IPS-18a (cell line): ENCODE measurements at regions not wholly inside any gene's neighbourhood (a gene's known extent, or its start where the extent isn't known, plus 50 kb on each side); places are given as distances from the start of the nearest gene placed in this dataset.
"Not testable (repeated sequence)": the region's sequence is repeated elsewhere in the genome, so short reads cannot be mapped to it uniquely, and the experiment has no call there.

Experiments used
- H3K27ac ChIP-seq: one replicate; pipeline ENCODE4 v1.5.1; 2013; ENCODE audit warnings: low read length
- H3K27me3 ChIP-seq: one replicate; pipeline ENCODE4 v1.6.1; 2013; ENCODE audit warnings: mild to moderate bottlenecking, low read length; ENCODE audit not compliant: control insufficient read depth, insufficient read depth
- H3K36me3 ChIP-seq: one replicate; pipeline ENCODE4 v1.6.1; 2013; ENCODE audit warnings: low read depth, low read length; ENCODE audit not compliant: control insufficient read depth
- H3K4me1 ChIP-seq: one replicate; pipeline ENCODE4 v1.6.1; 2013; ENCODE audit warnings: low read depth, low read length; ENCODE audit not compliant: control insufficient read depth
- H3K4me3 ChIP-seq: one replicate; pipeline ENCODE4 v1.5.1; 2013; ENCODE audit warnings: low read length
- H3K9ac ChIP-seq: one replicate; pipeline ENCODE4 v1.6.1; 2013; ENCODE audit warnings: mild to moderate bottlenecking, low read length, moderate library complexity
- H3K9me3 ChIP-seq: one replicate; pipeline ENCODE4 v1.6.1; 2013; ENCODE audit warnings: low read depth, low read length; ENCODE audit not compliant: control insufficient read depth

DNA sequence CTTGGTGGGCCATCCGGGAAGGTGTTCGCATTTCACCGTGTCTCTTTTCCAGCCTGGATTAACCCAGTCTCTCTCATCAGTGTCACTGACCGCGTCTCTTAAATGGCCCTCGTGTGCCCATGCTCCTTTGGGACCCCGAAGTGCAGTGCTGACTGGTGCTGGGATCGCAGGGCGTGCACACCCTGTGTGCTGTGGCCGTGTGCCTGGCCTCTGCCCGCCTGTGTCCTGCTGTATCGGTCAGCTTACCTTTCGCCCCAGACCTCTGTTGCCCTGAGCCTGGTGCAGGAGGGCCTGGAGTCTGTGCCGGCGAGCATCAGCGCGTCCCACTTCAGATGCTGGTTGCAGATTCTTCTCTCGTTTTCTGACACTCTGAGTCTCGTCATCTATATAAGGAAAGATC lies 68.3 kb upstream of the HGFAC start:
- Histone ChIP-seq H3K9ac (no peak overlapping the region), H3K4me1 (peaks cover 34% of the 10 kb centered on the region)

DNA sequence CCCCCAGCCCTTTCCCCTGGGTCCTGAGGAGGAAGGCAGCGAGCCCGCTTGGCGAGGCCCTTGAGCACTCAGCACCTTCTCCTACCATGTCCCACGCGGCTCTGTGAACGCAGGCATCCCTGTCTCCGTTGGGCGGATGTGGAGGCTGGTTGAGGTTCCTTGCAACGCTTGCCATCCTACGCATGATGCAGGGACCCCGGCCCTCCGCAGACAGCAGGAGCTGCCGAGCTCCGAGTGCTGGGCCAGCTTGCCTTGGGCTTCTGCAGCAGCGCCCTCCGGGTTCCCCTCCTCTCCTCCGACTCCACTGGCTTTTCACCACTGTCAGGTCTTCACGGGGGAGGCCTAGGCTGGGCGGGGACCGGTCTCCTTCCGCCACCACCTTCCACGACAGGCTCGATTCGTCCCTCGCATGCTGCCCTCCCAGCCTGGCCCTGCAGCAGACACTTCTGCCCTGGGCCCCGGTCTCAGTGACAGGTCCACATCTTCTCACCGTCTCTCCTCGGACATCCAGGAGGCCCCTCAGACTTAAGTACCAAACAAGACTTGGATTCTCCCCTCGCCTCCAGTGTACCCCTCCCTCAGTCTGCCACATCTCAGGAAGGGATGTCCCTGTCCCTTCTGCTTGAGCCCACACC lies 67.6 kb upstream of the HGFAC start:
- Histone ChIP-seq H3K4me1 (peaks cover 29% of the 10 kb centered on the region), H3K9ac (no peak overlapping the region)

More for the DNA sequence above, 68.3 kb upstream of the HGFAC start:
- peaks cover 43% of the 10 kb centered on the region for H3K27me3 ChIP-seq
- H3K36me3 ChIP-seq, result no peaks in the 10 kb centered on the region
- H3K4me3 ChIP-seq, result no peak overlapping the region
- no peaks in the 10 kb centered on the region for H3K9me3 ChIP-seq
- no peak overlapping the region for H3K27ac ChIP-seq

DNA sequence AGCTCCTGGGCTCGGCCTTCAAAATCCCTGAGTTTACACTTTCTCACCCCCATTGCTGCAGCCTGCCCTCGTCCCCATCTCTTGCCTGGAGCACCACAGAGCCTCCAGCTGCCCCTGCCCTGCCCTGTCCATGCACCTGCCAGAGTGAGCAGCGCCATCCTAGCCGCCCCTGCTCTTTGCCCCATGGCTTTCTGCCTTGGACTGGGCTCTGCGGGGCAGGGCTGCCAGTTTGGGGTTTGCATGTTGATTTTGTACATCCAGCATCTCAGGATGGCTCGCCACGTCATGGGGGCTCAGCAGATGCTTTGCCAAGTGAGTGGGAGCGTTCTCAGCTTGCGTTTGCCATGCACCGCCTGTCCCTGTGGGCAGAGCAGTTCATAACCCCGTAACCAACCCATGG lies 67.1 kb upstream of the HGFAC start:
- no peaks in the 10 kb centered on the region for H3K36me3 ChIP-seq

More for the DNA sequence above, 67.6 kb upstream of the HGFAC start:
- no peak overlapping the region for H3K27ac ChIP-seq
- H3K4me3 ChIP-seq, result no peak overlapping the region
- peaks cover 38% of the 10 kb centered on the region for H3K27me3 ChIP-seq
- H3K9me3 ChIP-seq, result no peaks in the 10 kb centered on the region
- H3K36me3 ChIP-seq, result no peaks in the 10 kb centered on the region

DNA sequence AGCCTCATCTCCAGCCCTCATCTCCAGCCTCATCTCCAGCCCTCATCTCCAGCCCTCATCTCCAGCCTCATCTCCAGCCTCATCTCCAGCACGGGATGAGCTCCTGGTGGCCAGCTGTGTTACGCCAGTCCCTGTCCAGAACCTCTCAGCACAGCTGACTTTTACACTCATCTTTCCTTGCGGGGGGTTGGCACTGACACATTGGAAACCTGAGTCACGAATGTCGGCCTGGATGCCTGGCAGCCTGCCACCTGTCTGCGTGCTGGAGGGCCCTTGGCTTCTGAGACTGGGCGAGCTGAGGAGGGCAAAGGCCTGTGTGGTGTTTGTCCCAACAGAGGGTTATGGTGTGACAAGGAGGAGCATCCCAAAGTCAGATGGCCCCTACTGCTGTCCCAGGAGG lies 66.1 kb upstream of the HGFAC start:
- H3K4me3 ChIP-seq, result no peak overlapping the region
- H3K4me1 ChIP-seq, result peaks cover 15% of the 10 kb centered on the region
- peaks cover 10% of the 10 kb centered on the region for H3K9me3 ChIP-seq
- H3K36me3 ChIP-seq, result no peaks in the 10 kb centered on the region
- peaks cover 22% of the 10 kb centered on the region for H3K27me3 ChIP-seq
- no peak overlapping the region for H3K27ac ChIP-seq
- no peak overlapping the region for H3K9ac ChIP-seq

More for the DNA sequence above, 67.1 kb upstream of the HGFAC start:
- Histone ChIP-seq H3K27me3 (peaks cover 33% of the 10 kb centered on the region), H3K4me3 (no peak overlapping the region), H3K9ac (no peak overlapping the region), H3K4me1 (peaks cover 24% of the 10 kb centered on the region), H3K27ac (no peak overlapping the region), H3K9me3 (peaks cover under 1% of the 10 kb centered on the region)

DNA sequence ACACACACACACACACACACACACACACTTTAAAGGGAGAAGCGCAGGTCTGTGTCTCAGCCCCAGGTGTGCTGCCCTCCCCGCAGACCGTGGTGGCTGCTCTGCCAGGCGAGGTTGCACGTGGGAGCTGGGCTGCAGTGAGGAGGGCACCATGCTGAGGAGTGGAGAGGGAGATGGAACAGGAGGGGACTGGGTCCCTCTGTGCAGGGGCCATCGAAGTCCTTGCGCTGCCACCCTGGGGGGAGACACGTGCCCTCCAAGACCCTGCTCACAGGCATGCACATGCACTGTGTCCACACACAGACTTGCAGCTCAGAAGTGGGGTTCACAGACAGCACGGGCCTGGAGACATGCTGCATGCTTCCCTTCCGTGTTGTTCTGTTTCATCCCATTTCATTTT lies 65.5 kb upstream of the HGFAC start:
- Histone ChIP-seq H3K4me1 (peaks cover 9% of the 10 kb centered on the region), H3K9me3 (peaks cover 11% of the 10 kb centered on the region), H3K36me3 (no peaks in the 10 kb centered on the region), H3K4me3 (no peak overlapping the region), H3K27ac (no peak overlapping the region), H3K9ac (no peak overlapping the region), H3K27me3 (peaks cover 17% of the 10 kb centered on the region)

DNA sequence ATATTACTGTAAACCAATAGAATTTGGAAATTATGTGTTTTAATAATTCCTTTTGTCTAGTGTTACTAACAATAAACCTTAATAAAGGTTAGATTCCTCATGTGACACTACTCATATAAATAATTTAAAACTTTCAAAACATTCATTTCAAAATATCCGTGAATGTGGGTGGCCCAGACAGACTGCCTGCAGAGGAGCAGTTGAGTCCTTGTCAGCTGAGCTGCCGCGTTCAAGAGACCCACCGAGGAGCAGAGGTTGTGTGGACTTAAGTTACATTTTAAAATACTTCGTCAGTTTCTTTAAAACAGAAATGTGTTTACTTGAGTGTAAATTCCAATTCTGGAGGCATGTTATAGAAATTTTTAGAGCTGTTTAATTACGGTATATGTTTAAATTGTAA lies 64.2 kb upstream of the HGFAC start:
- Histone ChIP-seq H3K4me3 (no peak overlapping the region), H3K9me3 (peaks cover 11% of the 10 kb centered on the region), H3K9ac (no peak overlapping the region), H3K27ac (no peak overlapping the region), H3K36me3 (no peaks in the 10 kb centered on the region), H3K27me3 (peaks cover 4% of the 10 kb centered on the region), H3K4me1 (no peaks in the 10 kb centered on the region)

DNA sequence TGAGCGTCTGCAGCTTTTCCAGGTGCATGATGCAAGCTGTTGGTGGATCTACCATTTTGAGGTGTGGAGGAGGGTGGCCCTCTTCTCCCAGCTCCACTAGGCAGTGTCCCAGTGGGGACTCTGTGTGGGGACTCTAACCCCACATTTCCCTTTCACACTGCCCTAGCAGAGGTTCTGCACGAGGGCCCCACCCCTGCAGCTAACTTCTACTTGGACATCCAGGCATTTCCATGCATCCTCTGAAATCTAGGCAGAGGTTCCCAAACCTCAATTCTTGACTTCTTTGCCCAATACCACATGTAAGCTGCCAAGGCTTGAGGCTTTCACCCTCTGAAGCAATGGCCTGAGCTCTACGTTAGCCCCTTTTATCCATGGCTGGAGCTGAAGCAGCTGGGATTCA lies 61.4 kb upstream of the HGFAC start:
- H3K4me3 ChIP-seq, H3K27me3 ChIP-seq, H3K4me1 ChIP-seq, H3K9ac ChIP-seq, H3K27ac ChIP-seq, H3K36me3 ChIP-seq: not testable (repeated sequence)
- peaks cover 11% of the 10 kb centered on the region for H3K9me3 ChIP-seq

DNA sequence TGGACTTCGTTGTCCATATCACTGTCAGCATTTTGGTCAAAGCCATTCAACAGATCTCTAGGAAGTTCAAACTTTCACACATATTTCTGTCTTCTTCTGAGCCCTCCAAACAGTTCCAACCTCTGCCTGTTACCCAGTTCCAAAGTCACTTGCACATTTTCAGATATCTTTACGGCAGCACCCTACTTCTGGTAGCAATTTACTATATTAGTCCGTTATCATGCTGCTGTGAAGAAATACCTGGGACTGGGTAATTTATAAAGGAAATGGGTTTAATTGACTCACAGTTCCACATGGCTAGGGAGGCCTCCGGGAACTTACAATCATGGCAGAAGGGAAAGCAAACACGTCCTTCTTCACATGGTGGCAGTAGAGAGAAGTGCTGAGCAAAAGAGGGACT lies 60.6 kb upstream of the HGFAC start:
- H3K27ac ChIP-seq, H3K27me3 ChIP-seq, H3K36me3 ChIP-seq, H3K9ac ChIP-seq, H3K4me3 ChIP-seq, H3K4me1 ChIP-seq: not testable (repeated sequence)
- peaks cover 11% of the 10 kb centered on the region for H3K9me3 ChIP-seq

DNA sequence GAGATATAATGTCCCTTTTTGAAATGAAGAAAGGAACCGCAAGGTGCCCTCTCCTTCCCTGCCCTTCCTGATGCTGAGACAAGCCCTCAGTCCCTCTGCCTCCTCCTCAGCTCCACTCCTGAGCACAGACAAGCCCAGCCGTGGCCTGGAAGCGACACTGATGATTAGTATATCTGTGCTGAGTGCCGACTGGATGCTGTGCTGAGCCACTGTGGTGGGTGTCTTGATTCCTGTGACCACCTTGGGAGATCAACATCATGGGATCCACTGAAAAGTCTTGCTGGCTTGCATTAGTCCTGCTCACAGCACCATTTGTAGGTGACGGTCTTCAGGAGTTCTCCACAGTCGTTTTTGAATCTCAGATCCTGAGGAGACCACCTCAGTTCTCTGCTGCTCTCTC lies 59.5 kb upstream of the HGFAC start:
- Histone ChIP-seq H3K4me1 (peaks cover 6% of the 10 kb centered on the region), H3K9ac (no peak overlapping the region), H3K36me3 (no peaks in the 10 kb centered on the region), H3K4me3 (no peak overlapping the region), H3K9me3 (peaks cover 11% of the 10 kb centered on the region), H3K27me3 (no peaks in the 10 kb centered on the region), H3K27ac (no peak overlapping the region)

DNA sequence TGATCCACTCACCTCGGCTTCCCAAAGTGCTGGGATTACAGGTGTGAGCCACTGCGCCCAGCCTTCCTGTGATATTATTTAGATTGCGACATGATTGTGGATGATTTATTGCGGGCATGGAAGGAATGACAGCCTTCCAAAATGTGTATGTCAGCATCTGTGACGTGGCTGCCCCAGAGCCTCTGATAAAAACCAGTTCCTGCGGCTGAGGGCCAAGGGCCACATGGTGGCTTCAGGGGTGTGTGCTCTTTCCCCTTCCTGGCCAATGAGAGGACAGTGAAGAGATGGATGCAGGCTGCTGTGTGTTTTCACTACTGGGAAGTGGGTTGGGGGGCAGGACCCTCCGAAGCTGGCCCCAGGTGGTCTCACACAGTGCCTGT lies 57.4 kb upstream of the HGFAC start:
- Histone ChIP-seq H3K27me3 (no peaks in the 10 kb centered on the region), H3K4me1 (peaks cover 24% of the 10 kb centered on the region), H3K4me3 (no peak overlapping the region), H3K36me3 (no peaks in the 10 kb centered on the region), H3K27ac (no peak overlapping the region), H3K9me3 (peaks cover 11% of the 10 kb centered on the region), H3K9ac (no peak overlapping the region)

DNA sequence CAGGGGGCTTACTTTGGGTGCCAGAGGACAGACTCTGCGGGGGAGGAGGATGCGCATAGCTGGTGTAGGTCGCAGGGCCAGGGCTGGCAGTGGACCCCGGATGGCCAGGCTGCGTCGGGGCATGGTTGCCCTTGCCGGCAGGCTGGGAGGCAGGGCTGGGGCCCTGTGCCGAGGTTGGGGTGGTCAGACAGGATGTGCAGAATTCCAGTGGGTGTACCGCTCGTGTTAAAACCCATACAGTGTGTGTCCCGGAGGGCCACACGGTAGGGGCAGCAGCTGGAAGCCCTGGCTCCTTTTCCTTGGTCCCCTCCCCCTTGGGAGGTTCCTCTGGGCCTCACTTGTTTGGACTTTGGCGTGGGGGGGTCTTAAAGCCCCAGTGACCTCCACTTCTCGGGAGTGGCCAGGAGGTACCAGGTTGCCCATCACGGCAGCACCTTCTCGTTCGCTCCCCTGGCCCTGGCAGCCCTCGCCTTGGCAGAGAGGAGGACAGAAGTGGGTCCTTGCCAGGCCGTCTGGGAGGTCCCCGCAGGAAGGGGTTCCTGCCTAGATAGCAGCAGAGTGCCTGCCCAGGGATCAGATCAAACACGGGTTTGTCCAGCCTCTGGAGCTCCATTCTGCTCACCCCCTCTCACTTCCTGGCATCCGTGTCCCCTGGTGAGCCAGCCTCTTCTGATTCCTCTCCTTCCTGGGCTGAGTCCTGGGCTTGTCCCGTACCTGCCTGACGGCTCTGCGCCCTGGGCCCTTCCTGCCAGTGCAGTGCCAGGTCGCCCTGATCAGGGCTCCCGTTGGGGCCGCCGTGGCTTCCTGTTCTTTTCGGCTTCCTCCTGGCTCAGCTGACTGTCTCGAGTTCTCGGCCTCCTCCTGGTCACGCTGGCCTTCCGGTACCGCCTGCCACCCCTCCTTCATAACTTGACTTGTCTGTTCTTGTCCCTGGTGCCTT lies 56.7 kb upstream of the HGFAC start:
- H3K4me1 ChIP-seq, result peaks cover 28% of the 10 kb centered on the region
- H3K27ac ChIP-seq, result no peak overlapping the region
- H3K36me3 ChIP-seq, result no peaks in the 10 kb centered on the region

More for the DNA sequence above, 56.7 kb upstream of the HGFAC start:
- H3K27me3 ChIP-seq, result peaks cover 4% of the 10 kb centered on the region
- H3K9me3 ChIP-seq, result peaks cover 6% of the 10 kb centered on the region
- no peak overlapping the region for H3K4me3 ChIP-seq
- H3K9ac ChIP-seq, result no peak overlapping the region
